ENCODE measurements at regions not wholly inside any gene's neighbourhood (a gene's known extent, or its start where the extent isn't known, plus 50 kb on each side); places are given as distances from the start of the nearest gene placed in this dataset.

DNA sequence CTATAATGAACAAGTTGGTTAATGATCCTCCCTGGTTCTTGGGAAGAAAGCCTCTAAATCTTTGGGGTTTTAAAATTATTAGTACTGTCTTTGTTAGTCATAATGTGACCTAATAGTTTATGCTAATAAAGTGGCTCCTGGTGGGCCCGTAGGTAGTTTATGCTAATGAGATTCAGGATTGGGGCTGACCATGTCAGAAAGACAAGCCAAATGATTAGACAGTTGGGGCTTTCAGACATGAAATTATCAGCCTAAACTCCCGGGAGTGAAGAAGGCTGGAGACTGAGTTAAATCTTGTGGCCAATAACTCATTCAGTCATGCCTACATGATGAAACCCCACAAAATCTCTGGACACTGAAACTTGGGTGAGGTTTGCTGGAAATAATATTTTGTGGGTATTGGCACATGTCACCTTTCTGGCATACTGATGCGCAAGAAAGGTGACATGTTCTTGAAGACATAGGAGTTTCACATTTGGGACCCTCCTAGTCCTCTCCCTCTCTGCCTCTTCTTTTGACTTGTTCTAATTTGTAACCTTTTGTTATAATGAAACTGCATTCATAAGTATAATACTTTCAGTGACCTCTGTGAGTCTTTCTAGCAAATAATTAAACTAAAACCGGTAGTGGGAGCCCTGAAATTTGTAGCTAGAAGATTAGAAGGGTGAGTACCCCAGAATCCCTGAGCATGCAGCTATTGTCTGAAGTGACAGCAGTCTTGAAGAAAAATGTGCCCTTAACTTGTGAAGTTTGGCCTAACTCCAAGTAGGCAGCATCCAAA lies 196.8 kb upstream of the FSTL5 start:
- Histone ChIP-seq H3K36me3 (ENCODE audit: low read depth, low read length) (no peaks in the 10 kb centered on the region), H3F3A (ENCODE audit: low read length, unreplicated experiment) (no peaks in the 10 kb centered on the region), H3K9ac (ENCODE audit: low read length) (no peak overlapping the region), H3K9me3 (ENCODE audit: low read length) (no peaks in the 10 kb centered on the region), H3K79me2 (ENCODE audit: low read length) (no peaks in the 10 kb centered on the region), H3K4me2 (ENCODE audit: low read length) (no peak overlapping the region), H3K9me2 (replicated peaks; ENCODE audit: low read length) (no peaks in the 10 kb centered on the region), H2AFZ (ENCODE audit: low read length) (no peak overlapping the region), H3K27ac (ENCODE audit: low read length) (no peak overlapping the region), H4K20me1 (ENCODE audit: low read length) (no peaks in the 10 kb centered on the region), H3K4me3 (ENCODE audit: low read length) (no peak overlapping the region), H3K4me1 (ENCODE audit: insufficient read depth, low read length) (no peaks in the 10 kb centered on the region), H3K27me3 (ENCODE audit: low read length) (no peaks in the 10 kb centered on the region)
- POLR2A ChIA-PET (ENCODE audit: unreplicated experiment): no interaction called here
- TF ChIP-seq EZH2 (IDR thresholded peaks at IDR 0.05; ENCODE audit: low read length, unreplicated experiment) (no peak), EZH2phosphoT487 (IDR thresholded peaks at IDR 0.05; ENCODE audit: borderline replicate concordance, low read length) (no peak)
- TF ChIP-seq, protein P1, sequence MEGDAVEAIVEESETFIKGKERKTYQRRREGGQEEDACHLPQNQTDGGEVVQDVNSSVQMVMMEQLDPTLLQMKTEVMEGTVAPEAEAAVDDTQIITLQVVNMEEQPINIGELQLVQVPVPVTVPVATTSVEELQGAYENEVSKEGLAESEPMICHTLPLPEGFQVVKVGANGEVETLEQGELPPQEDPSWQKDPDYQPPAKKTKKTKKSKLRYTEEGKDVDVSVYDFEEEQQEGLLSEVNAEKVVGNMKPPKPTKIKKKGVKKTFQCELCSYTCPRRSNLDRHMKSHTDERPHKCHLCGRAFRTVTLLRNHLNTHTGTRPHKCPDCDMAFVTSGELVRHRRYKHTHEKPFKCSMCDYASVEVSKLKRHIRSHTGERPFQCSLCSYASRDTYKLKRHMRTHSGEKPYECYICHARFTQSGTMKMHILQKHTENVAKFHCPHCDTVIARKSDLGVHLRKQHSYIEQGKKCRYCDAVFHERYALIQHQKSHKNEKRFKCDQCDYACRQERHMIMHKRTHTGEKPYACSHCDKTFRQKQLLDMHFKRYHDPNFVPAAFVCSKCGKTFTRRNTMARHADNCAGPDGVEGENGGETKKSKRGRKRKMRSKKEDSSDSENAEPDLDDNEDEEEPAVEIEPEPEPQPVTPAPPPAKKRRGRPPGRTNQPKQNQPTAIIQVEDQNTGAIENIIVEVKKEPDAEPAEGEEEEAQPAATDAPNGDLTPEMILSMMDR (conservative IDR thresholded peaks at IDR 0.05; ENCODE audit: low read depth, low read length): no peak
- DNase-seq (no peak), ATAC-seq (no peak)
- intact Hi-C loops (cut with micrococcal nuclease): no loop called here
- CTCF ChIA-PET: no interaction called here
- BruUV-seq (replicated peaks): no TSS peak

DNA sequence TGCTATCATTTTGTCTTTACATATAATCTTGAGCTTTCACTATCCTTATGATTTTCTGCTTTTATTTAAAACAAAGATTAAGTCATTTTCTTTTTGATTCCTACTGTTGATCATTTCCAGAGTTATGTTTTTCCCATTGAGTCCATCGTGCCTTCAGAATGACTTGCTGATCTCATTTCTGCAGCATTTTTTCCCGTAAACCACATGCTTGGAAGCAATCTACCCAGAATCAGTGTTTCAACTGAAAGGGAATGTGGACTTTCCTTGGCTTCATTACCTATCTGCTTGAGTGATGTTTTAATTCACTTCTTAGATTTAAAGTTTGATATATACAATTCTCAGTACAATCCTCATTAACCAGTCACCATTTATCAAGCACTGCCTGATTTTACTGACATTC lies 192.4 kb upstream of the FSTL5 start:
- Histone ChIP-seq H2AFZ (ENCODE audit: low read length) (no peak overlapping the region), H3F3A (ENCODE audit: low read length, unreplicated experiment) (no peaks in the 10 kb centered on the region), H3K4me2 (ENCODE audit: low read length) (no peak overlapping the region), H3K79me2 (ENCODE audit: low read length) (no peaks in the 10 kb centered on the region), H3K9me2 (replicated peaks; ENCODE audit: low read length) (no peaks in the 10 kb centered on the region), H3K4me1 (ENCODE audit: insufficient read depth, low read length) (no peaks in the 10 kb centered on the region), H3K9ac (ENCODE audit: low read length) (no peak overlapping the region), H3K27ac (ENCODE audit: low read length) (no peak overlapping the region), H3K27me3 (ENCODE audit: low read length) (no peaks in the 10 kb centered on the region), H3K9me3 (ENCODE audit: low read length) (no peaks in the 10 kb centered on the region), H3K36me3 (ENCODE audit: low read depth, low read length) (no peaks in the 10 kb centered on the region), H3K4me3 (ENCODE audit: low read length) (no peak overlapping the region), H4K20me1 (ENCODE audit: low read length) (no peaks in the 10 kb centered on the region)
- intact Hi-C loops (cut with micrococcal nuclease): loop anchor here (10.0 kb wide), 1 partner anchor 171 kb away; no protein-coding TSS in a partner anchor
- no peak for TF ChIP-seq EZH2phosphoT487 (IDR thresholded peaks at IDR 0.05; ENCODE audit: borderline replicate concordance, low read length)
- TF ChIP-seq, protein P1 (conservative IDR thresholded peaks at IDR 0.05; ENCODE audit: low read depth, low read length): no peak
- TF ChIP-seq EZH2 (IDR thresholded peaks at IDR 0.05; ENCODE audit: low read length, unreplicated experiment): no peak
- no TSS peak for BruUV-seq (replicated peaks)
- no peak for DNase-seq
- no peak for ATAC-seq
- CTCF ChIA-PET: no interaction called here
- POLR2A ChIA-PET (ENCODE audit: unreplicated experiment): no interaction called here

DNA sequence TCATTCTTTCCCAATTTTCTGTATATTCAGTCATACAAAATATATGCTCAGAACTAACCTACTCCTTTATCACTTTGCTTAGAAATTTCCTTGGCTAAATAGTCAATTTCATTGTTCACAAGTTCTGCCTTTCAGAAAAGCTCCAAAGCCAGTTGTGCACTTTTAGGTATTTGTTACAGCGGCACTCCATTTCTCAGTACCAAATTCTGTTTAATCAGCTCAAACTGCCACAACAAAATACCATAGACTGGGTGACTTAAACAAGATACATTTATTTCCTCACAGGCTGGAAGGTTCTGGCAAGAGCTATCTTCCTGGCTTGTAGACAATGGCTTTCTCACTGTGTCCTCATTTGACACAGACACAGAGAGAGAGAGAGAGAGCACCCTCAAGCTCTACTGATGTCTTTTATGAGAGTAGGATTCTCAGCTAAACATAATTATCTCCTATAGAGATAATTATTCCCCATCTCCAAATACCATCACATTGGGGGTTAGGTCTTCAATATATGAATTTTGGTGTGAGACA lies 188.8 kb upstream of the FSTL5 start:
- H3K4me2 ChIP-seq (ENCODE audit: low read length): no peak overlapping the region
- no peak overlapping the region for H2AFZ ChIP-seq (ENCODE audit: low read length)
- H3K9ac ChIP-seq (ENCODE audit: low read length): no peak overlapping the region
- peaks cover 4% of the 10 kb centered on the region; the same call in 1 of the 2 replicates for H3K4me1 ChIP-seq (ENCODE audit: insufficient read depth, low read length)
- no peak overlapping the region for H3K4me3 ChIP-seq (ENCODE audit: low read length)
- H4K20me1 ChIP-seq (ENCODE audit: low read length): no peaks in the 10 kb centered on the region
- intact Hi-C loops (cut with micrococcal nuclease): loop anchor here (10.0 kb wide), 1 partner anchor 168 kb away; no protein-coding TSS in a partner anchor
- no peaks in the 10 kb centered on the region for H3K27me3 ChIP-seq (ENCODE audit: low read length)
- H3K79me2 ChIP-seq (ENCODE audit: low read length): no peaks in the 10 kb centered on the region
- no peaks in the 10 kb centered on the region for H3K9me3 ChIP-seq (ENCODE audit: low read length)
- ChIA-PET CTCF (no interaction called here), POLR2A (ENCODE audit: unreplicated experiment) (no interaction called here)
- H3K27ac ChIP-seq (ENCODE audit: low read length): no peak overlapping the region
- DNase-seq (no peak), ATAC-seq (no peak)
- no peaks in the 10 kb centered on the region for H3K9me2 ChIP-seq (replicated peaks; ENCODE audit: low read length)
- H3F3A ChIP-seq (ENCODE audit: low read length, unreplicated experiment): no peaks in the 10 kb centered on the region
- no peaks in the 10 kb centered on the region for H3K36me3 ChIP-seq (ENCODE audit: low read depth, low read length)
- TF ChIP-seq EZH2phosphoT487 (IDR thresholded peaks at IDR 0.05; ENCODE audit: borderline replicate concordance, low read length) (no peak), EZH2 (IDR thresholded peaks at IDR 0.05; ENCODE audit: low read length, unreplicated experiment) (no peak)
- no TSS peak for BruUV-seq (replicated peaks)

All from PC-3 (cell line).